HG03196 (cell line): ENCODE measurements at regions not wholly inside any gene's neighbourhood (a gene's known extent, or its start where the extent isn't known, plus 50 kb on each side); places are given as distances from the start of the nearest gene placed in this dataset.
"Not testable (repeated sequence)": the region's sequence is repeated elsewhere in the genome, so short reads cannot be mapped to it uniquely, and the experiment has no call there.

ENCODE experiments used
- ATAC-seq: cut with Tn5 transposase; IDR thresholded peaks from one replicate; pipeline ENCODE4 v1.9.1; 2021; ENCODE audit not compliant: unreplicated experiment

GRCh38 chr6:4725136-4725760, 51.0 kb upstream of the CDYL start:
- ATAC-seq: not testable (repeated sequence)

- not testable (repeated sequence) for ATAC-seq
These were observed 51.5 kb upstream of the CDYL start for GRCh38 chr6:4724727-4725126.

- ATAC-seq: no peak
These were observed 52.8 kb upstream of the CDYL start for GRCh38 chr6:4723383-4723782.

DNA sequence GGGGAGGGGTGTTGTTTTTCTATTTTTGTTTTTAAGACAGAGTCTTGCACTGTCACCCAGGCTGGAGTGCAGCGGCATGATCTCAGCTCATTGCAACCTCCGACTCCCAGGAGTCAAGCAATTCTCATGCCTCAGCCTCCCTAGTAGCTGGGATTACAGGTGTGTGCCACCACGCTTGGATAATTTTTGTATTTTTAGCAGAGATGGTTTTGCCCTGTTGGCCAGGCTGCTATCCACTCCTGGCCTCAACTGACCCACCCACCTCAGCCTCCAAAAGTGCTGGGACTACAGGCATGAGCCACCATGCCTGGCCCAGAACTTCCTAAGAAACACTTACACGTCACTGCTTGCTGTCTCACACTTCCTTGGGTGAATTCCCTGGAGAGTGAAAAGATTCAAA, 54.8 kb upstream of the CDYL start:
- not testable (repeated sequence) for ATAC-seq

- ATAC-seq: no peak
These were observed 56.7 kb upstream of the CDYL start for GRCh38 chr6:4719491-4719890.

- no peak for ATAC-seq
These were observed 58.3 kb upstream of the CDYL start for GRCh38 chr6:4717856-4718255.

- ATAC-seq: no peak
These were observed 59.1 kb upstream of the CDYL start for GRCh38 chr6:4717124-4717523.

GRCh38 chr6:4714961-4715501, 61.2 kb upstream of the CDYL start:
- no peak for ATAC-seq

DNA sequence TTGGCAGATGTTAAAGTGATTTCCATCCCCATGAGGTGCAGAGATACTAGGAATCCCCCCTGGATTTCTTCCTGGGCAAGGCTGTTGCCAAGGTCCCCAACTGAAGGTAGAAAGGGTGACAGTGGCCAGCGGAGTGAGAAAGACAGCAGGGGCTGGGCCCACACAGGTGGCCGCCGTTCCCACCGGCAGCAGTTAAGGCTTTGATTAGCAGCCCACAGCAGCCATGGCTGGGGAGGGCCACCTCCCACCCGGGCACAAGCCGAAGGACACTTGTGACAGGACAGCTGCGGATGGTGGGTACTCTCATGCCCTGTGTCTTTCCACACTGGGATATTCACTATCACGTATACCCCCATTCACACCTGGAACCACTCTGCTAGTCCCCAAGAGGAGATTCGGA, 63.9 kb upstream of the CDYL start:
- ATAC-seq: no peak

- no peak for ATAC-seq
These were observed 69.2 kb upstream of the CDYL start for GRCh38 chr6:4707011-4707410.

GRCh38 chr6:4705809-4706208, 70.4 kb upstream of the CDYL start:
- ATAC-seq: no peak

DNA sequence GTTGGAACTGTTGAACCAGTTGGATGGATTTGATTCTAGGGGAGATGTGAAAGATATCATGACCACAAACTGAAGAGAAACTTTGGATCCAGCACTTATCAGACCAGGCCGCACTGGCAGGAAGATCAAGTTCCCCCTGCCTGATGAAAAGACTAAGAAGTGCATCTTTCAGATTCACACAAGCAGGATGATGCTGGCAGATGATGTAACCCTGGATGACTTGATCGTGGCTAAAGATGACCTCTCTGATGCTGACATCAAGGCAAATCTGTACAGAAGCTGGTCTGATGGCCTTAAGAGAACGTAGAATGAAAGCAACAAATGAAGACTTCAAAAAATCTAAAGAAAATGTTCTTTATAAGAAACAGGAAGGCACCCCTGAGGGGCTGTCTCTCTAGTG, 72.8 kb upstream of the CDYL start:
- no peak for ATAC-seq

DNA sequence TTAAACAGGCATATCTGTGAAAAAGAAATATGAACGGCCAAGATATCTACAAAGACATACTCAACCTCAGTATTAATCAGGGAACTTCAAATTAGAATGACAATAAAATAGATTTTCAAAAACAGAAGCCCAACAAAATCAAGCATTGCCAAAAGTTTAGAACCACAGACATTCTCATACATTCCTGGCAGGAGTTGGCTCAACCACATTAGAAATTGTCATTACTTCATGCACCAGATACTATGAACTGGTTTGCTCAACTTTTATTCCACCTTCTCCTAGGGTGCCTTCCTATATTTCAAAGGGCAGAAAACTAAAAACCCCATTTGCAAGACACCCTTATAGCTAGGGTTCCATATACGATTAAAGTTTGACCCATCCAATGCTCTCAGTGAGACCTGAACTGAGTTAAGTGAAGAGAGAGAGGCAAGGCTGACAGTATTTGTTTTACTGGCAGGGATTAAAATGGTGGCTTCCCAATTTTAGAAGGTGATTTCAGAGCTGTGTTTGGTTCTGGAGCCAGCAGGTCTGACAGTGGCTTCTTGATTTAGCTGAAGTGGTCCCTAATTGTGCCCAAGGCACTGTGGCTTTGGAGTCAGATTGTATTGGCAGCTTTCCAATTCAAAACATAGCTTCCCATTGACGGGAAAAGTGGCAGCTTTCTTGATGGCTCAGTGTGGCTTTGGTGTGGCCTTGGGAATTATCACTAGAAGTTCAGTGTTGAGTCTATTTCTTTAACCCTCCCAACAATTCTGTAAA, 77.1 kb upstream of the CDYL start:
- ATAC-seq: no peak

- ATAC-seq: no peak
These were observed 82.8 kb upstream of the CDYL start for GRCh38 chr6:4693173-4693970.

GRCh38 chr6:4692664-4693063, 83.5 kb upstream of the CDYL start:
- no peak for ATAC-seq

- no peak for ATAC-seq
These were observed 87.9 kb upstream of the CDYL start for GRCh38 chr6:4687989-4688947.

GRCh38 chr6:4687656-4687988, 88.6 kb upstream of the CDYL start:
- no peak for ATAC-seq

DNA sequence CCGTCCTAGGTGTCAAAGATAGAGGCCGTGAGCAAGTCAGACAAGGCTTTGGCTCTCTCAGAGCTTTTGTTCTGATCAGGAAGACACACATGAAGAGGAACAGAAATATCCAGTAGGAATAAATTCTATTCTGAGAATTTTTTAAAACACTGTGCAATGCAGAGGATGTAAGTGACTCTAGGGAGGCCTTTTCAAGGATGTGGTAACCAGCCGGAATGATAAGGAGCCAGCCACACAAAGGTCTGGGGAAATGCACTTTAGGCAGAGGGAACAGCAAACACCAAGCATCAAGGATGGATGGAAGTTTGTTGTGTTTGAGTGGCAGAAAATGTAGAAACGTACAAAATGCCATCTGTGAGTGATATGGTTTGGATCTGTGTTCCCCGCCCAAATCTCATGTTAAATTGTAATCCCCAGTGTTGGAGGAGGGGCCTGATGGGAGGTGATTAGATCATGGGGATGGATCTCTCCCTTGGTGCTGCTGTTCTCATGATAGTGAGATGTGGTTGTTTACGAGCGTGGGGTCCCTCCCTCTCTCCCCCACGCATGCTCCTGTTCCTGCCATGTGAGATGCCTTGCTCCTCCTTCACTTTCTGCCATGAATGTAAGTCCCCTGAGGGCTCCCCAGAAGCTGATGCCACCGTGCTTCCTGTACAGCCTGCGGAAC, 93.6 kb upstream of the CDYL start:
- ATAC-seq: no peak

DNA sequence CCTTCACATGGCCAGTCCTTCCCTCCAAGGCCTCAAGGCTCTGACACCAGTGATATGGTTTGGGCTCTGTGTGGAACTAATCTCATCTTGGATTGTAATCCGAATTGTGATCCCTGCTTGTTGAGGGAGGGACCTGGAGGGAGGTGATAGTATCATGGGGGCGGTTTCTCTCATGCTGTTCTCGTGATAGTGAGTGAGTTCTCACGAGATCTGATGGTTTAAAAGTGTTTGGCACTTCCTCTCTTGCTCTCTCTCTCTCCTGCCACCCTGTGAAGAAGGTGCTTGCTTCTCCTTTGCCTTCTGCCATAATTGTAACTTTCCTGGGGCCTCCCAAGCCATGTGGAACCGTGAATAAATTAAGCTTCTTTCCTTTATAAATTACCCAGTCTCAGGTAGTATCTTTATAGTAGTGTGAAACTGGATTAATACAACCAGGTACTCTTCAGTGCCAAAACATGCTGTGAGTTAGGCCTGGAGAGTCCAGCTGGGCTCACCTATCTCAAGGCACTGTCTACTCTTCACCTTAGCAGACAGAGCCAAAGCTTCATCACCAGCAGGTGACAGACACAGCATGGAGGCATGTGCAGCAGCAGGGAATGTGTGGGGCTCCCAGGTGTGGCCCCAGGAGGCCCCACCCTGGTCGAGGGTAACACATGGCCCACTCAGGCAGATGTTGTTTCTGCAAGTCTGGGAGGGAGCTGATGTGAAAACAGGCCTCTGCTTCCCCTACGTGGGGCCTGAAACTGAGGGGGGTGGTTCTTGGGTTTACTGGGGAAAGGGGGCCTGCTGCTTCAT, 97.5 kb upstream of the CDYL start:
- no peak for ATAC-seq

- no peak for ATAC-seq
These were observed 98.5 kb upstream of the CDYL start for GRCh38 chr6:4677751-4678065.
